HG02678 (cell line): ENCODE measurements at regions not wholly inside any gene's neighbourhood (a gene's known extent, or its start where the extent isn't known, plus 50 kb on each side); places are given as distances from the start of the nearest gene placed in this dataset.
"Not testable (repeated sequence)": the region's sequence is repeated elsewhere in the genome, so short reads cannot be mapped to it uniquely, and the experiment has no call there.

ENCODE experiments used
- ATAC-seq: cut with Tn5 transposase; IDR thresholded peaks from one replicate; pipeline ENCODE4 v1.9.1; 2021; ENCODE audit warnings: mild to moderate bottlenecking, moderate library complexity; ENCODE audit not compliant: unreplicated experiment

DNA sequence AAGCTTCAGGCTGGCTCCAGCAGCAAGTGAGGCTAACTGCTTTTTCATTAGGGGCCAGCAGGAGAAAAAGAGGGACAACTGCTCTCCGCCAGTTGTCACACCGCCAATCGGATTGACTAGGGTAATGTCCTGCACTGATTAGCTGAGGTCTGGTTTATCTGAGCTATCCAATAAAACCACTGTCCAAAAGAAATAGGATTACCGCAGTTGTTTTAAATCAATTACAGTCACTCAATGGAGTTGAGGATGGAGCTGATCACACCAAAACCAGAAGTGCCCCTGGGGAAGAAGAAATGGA lies 351.4 kb upstream of the NPVF start:
- no peak for ATAC-seq

DNA sequence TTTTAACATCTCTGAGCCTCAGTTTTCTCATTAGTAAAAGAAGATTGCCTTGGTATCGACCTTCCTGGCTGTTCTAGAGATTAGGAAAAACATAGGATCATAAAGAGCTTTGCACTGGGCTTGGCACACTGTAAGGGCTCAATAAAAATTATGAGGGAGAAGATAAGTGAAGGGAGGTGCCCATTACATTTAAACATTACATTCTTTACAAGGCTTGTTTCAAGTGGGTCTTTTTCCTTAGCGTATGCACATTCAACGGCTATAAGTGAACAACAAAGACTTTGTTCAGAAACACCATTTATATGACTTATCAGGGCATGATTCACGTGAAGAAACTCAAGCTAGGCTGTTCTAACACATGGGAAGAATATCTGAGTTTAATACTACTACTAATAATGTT lies 351.9 kb upstream of the NPVF start:
- ATAC-seq, result no peak

DNA sequence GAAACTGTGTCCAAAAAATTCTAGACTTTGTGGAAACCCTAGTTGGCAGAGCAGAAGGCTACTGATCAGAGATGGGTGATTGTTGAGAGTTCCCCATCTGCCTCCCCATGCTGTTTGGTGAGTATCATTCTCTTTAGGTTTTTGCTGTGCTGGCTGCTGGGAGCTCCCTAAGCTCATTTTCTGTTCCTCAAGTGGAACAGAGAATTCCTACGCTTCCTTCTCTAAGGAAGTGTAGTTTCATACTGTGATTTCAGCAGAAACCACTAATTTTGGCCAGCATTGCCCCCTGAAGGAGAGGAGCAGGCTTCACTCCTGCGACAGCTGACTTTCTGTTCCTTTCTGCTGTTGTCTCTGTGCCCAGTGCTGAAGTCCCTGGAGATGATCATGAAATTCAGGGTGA lies 355.3 kb upstream of the NPVF start:
- ATAC-seq, result no peak

DNA sequence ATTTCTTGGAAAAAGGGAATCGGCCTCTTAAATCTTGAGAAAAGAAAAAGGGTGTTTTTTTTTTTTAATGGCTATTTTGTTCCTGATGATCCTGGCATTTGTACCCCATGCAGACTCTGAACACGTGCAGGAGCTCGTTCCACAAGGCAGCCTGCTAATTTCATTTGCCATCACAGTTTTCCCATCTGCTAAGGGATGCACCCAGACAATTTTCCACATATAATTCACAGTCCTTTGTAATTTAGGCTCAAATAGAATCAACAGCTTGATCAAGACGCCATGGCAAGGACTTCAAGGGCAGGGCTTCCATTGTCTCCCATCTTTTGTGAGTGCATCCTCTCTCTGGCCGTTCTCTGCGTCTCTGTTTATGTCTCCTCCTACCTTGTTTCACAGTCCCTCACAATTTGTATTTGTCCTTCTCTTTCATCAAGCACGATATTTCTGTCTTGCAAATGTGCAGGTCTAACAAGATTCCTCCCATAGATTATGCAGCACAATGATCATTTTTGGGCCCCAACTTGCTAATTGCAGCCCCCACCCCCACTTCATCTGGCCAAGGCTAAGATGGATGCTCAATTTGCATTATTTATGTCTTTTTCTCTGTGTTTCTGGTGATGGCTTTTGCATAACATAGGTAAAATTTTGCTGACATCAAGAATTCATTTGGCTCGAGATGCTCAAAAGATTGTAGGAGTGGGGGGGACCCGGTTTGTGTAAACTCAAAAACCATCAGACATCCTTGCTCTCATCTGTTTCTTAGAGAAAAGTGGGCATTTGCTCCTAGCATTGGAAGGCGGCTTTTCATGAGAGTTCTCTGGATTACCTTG lies 356.0 kb upstream of the NPVF start:
- no peak for ATAC-seq

DNA sequence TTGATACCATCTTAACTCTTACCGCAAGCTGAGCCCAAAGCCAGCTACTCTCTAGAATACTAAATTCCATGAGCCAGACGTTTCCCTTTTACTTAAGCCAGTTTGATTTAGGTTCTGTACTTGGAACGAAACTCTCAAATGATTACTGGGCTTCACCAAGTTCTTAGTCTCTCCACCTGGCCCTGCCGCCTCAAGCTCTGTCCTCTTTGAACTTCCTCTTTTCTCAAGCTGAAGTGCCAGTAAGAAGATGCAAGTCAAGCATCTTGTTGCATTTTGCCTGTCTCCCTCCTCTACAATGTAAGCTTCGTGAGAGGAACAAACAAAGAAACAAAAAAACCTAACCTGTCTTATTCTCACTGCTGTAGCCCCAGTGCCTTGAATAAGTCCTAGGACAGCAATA lies 358.2 kb upstream of the NPVF start:
- ATAC-seq, result no peak

DNA sequence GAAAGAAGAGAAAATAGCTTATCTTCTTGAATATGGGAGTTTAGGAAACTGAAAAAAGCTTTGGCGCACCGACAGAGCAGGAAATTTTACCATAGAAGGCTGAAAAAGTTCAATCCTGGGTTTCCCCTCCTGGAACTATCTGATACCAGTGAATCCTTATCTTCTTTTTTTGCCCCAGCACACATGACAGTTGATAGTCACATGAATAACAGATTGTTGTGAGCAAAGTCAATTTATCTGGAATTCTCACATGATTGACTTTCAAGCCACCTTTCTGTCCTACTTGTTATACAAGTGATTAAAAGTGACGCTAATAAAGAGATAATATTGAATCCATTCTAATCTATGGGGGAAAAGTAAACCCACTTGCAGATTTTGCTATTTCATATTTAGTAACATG lies 365.8 kb upstream of the NPVF start:
- no peak for ATAC-seq

DNA sequence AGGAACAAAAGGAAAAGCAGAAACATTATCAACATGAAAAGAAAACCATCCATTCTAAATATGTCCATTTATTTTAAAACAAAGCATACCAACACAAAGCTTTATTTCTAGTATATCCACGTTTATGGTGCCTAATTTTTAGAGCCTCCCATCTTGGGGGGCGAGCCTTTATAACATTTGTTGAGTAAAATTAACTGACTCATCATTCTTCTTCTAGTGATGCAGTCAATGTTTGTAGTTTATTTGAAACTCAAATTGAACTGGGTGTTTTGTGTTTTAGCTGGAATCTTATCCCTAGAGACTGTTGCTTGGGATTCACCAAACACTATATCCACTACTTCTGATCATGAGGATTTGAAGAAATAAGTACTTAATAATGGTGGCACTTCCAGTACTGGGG lies 366.4 kb upstream of the NPVF start:
- no peak for ATAC-seq

DNA sequence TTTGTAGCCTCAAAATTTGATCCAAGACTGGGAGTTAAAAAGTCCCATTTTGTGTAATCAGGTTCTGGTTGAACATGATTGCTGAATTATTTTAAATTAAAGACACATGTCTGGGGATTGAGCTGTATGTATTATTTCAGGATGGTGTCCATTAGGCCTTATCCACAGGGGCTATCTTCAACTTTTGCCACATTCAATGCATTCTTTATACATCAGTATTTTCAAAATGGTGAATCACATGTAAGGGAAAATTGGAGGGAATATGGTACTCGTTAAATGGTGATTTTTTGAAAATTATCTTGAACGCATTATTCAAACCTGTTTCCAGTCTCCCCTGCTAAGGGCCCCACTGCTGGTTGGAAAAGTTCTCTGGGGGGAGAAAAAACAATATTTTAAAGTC lies 367.7 kb upstream of the NPVF start:
- no peak for ATAC-seq

DNA sequence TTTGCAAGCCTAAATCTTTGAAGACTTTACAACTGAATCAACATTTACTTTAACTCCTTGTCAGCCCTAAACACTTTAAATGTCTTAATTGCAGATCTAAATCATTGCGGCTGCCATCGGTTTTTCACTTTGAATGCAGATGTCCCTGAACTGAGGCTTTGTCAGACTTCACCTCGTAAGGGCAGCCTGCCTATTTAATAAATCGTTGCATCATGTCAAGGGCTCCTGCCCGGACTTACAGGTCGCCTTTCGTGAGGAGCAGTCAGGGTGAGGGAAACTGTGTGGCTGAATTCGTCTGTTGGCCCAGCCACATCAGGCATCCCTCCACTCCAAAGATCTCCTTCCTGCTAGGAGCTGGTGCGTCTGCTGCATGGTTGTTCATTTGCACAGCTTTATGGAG lies 368.2 kb upstream of the NPVF start:
- no peak for ATAC-seq

DNA sequence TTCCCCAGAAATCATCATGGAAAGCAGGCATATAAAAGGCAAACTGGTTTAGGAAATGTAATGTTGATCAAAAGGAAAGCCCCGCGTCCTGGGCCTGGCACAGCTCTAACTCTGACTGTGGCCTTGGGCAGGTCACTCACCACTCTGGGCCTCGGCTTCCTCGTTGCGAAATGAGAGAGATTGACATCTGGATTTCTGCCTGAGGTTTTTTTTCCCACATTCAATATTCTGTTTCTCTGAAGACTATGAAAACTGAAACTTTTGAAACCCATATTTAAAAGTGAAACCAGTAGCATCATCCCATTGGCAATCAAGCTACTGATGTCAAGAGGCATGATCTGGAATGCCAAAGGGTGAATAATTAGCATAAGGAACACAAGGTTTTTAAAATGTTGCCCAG lies 369.7 kb upstream of the NPVF start:
- ATAC-seq, result no peak

DNA sequence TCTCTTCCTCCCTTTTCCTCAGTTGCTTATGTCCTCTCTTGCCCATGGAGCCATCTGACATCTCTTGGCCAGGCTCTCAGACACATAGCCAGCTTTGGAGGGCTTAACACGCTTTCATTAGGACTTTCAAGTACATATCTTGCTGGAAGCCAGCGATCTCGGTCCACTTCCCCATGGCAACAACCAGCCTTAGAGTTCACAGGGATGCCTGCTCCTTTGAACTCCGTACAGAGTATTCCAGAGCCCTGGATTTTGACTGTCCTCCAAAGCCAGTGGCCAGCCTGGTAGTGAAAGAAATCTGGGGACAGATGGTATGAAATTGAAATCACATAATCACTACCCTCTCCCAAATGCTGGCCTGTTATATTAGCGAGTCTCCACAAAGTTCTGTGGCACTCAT lies 370.5 kb upstream of the NPVF start:
- no peak for ATAC-seq

DNA sequence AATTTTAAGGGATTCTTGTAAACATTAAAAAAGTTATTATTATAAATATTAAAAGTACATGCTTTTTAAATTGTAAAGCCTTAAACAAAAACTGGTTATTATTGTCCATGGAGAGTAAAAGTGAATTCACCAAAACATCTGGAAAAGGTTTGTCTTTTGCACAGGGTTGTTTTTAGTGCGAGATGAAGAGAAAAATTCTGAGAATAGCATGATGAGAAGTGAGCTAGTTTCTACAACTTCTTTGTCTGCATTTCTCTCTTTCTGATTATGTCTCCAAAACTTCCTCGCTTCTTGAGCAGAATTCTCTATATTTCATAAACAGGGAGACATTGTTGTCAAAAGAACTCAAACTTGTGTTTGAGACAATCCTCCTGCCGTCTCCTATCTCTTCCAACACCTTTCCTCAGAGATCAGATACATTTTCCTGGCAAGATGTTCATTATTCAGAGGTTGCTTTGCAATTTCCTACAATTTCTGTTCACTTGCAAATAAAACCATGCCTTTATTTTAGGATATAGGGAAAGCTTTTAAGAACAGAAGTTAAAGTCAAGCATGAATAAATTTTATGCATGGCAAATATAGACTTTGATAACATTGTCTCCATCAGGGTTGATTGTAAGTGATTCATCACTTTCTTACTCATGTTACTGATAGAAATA lies 372.1 kb upstream of the NPVF start:
- ATAC-seq, result no peak

DNA sequence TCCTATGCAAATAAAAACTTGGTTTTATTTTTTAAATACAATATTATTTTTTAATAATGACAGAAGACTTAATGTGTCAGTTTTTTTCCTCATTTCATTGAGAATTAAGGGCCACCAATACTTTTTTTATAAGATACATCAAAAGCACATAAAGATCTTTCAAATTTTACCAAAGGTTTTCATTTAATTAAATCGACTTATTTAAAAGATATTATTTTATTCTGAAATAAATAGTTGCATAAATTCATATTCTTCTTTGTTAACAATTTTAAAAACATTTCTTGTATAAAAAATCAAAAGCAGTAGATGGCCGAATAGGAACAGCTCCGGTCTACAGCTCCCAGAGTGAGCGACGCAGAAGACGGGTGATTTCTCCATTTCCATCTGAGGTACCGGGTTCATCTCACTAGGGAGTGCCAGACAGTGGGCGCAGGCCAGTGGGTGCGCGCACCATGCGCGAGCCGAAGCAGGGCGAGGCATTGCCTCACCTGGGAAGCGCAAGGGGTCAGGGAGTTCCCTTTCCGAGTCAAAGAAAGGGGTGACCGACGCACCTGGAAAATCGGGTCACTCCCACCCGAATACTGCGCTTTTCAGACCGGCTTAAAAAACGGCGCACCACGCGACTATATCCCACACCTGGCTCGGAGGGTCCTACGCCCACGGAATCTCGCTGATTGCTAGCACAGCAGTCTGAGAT lies 374.6 kb upstream of the NPVF start:
- not testable (repeated sequence) for ATAC-seq

DNA sequence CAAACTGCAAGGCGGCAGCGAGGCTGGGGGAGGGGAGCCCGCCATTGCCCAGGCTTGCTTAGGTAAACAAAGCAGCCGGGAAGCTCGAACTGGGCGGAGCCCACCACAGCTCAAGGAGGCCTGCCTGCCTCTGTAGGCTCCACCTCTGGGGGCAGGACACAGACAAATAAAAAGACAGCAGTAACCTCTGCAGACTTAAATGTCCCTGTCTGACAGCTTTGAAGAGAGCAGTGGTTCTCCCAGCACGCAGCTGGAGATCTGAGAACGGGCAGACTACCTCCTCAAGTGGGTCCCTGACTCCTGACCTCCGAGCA lies 375.1 kb upstream of the NPVF start:
- not testable (repeated sequence) for ATAC-seq

DNA sequence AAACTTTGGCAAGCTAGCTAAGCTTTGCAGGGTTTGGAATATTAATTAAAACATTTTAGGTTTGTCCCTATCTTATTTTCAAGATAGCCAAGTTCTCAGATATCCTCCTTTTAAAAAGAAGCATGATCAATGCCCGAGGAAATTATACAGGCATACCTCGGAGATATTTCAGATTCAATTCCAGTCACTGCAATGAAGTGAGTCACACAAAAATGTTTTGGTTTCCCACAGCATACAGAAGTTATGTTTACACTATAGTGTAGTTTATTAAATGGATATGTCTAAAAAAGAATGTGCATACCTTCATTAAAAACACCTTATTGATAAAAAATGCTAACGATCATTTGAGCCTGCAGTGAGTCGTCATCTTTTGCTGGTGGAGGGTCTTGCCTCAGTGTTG lies 382.9 kb upstream of the NPVF start:
- ATAC-seq, result no peak

DNA sequence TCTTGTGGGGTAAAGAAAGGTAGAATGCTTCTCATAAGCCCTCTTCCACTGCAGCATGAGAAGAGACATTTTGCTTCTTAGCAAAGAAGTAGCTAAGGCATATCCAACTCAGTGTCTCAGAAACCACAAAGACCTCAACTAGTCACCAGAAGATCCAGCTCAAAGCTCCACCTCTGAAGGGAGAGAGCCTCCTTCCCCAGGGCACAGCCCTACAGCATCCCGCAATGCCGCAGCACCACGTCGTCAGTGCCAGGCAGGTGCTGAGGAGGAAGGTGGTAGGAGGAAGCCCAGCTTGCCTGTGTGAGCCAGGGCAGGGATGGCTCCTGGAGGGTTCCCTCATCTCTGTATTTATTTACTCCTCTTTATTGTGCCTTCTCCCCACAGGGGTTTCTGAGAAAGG lies 385.6 kb upstream of the NPVF start:
- no peak for ATAC-seq

DNA sequence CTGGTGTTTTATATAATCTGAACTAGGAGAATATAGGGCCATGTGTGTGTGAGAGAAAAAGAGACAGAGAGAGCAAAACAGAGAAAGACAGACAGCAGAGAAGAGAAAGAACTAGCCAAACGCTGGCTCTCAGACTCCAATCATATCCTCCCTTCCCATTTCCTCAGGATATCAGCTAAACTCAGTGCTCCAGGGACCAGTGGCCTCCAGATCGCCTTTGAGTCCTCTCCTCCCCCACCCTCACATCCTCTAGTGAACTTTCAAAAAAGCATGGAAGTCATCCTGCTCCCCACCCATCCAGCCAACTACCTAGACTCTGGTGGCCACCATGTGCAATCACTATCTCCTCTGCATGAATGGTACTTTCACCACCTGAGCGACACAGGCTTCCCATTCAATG lies 386.1 kb upstream of the NPVF start:
- no peak for ATAC-seq

DNA sequence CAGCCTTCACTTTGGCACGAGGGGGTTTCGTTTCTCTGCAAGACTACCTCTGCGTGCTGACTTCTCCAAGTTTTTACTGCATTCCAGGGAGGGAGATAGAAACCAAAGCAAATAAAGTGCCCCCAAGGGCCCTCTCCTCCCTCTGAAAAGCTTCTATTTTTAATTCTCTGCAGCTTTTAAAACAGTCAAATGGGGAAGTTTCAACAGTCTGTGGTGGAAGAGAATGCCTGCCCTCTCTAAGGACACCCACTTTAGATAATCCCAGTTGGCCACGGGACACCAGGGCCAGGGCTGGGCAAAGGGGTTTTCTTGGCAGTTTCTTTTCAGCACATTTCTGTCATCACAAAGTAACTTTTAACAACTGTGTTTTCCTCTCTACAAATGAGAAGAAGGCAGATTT lies 386.7 kb upstream of the NPVF start:
- no peak for ATAC-seq

DNA sequence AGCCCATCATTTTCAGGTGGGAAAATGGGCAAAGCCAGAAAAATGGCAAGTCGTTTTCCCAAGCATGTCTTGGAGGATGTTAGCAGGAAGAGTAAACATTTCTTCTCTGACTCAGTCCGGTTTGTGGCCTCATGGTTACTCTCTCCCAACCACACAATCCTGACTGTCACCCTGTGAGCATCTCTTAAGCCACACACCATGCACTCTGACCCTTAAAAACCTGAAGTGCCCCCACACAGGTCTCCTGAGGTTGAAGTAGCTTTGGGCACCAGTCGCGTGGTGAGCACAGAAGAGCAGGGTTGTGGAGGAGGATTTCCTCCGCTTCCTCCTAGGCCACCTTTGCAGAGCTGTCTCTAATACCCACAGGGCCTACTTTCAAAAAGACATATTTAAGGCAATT lies 387.3 kb upstream of the NPVF start:
- ATAC-seq, result no peak

DNA sequence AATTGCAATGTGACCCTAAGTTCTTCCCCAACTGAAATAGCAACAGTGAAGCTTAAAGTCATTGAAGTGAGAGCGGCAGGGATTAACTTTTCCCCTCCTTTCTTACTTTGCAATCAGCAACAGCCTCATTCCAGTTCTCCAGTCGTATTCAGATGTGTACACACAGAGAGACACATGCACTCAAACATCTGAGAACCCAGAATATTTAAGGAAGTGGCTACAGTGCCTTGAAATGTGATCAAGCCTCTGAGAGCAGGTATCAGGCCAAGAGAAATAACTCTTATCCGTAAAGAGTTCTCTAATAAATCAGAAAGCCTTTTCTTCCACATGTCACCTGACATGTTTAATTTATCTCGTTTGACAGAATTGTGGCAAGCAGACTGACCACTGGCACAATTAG lies 388.9 kb upstream of the NPVF start:
- no peak for ATAC-seq

DNA sequence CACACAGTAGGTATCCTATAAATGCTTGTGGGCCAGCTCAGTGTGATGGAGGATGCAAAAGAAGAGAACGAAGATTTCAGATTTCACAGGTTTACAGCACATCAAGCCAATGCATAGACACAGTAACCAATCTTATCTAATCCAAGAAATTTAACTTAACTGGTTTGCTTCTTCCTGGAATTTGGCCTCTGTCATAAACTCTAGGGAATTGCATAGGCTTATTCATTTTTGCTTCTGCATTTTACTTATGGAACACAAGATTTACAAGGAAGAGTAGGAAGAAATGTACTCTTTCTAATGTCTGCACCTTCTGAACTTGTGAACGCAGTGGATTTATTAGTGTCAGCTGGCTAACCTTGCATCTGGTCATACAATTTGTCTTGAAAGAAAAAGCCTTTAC lies 389.4 kb upstream of the NPVF start:
- ATAC-seq, result no peak

DNA sequence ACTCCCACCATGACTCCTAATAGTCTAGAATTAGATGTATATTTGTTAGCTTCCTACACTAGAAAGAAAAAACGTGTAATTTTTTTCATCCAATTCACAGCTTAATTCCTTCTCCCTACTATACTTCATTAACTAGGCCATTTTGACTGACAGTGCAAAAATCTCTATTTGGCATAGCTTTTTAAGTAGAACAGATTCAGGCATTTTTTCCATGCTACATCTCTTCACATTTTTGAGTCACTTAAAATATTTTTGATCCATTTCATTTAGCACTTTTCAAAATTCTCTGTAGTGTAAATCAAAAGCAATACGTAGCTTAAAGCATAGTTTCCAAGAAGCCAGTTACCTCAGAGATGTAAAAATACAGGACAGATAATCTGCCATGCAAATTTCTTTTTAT lies 391.1 kb upstream of the NPVF start:
- ATAC-seq, result no peak
